Coronary artery (tissue), 2 donors: ENCODE measurements at regions not wholly inside any gene's neighbourhood (a gene's known extent, or its start where the extent isn't known, plus 50 kb on each side); places are given as distances from the start of the nearest gene placed in this dataset.

ENCODE experiments used
- DNase-seq: peaks from one replicate; pipeline ENCODE4 v3.0.0-alpha.2; 2017; ENCODE audit warnings: low spot score
- H3K27ac ChIP-seq, 2 donors: fragments of 200-600 bp; sonication (generic); one replicate each; pipeline ENCODE4 v1.5.1; 2016 to 2019
- H3K4me3 ChIP-seq: fragments of 200-600 bp; sonication (generic); 2 replicates; pipeline ENCODE4 v1.5.1; 2016; ENCODE audit warnings: mild to moderate bottlenecking, moderate library complexity
- TF ChIP-seq, protein P1 (sequence below): fragments of 200-600 bp; sonication (generic); IDR thresholded peaks from one replicate; pipeline ENCODE4 v1.5.1; 2019; ENCODE audit warnings: antibody characterized with exemption

DNA sequence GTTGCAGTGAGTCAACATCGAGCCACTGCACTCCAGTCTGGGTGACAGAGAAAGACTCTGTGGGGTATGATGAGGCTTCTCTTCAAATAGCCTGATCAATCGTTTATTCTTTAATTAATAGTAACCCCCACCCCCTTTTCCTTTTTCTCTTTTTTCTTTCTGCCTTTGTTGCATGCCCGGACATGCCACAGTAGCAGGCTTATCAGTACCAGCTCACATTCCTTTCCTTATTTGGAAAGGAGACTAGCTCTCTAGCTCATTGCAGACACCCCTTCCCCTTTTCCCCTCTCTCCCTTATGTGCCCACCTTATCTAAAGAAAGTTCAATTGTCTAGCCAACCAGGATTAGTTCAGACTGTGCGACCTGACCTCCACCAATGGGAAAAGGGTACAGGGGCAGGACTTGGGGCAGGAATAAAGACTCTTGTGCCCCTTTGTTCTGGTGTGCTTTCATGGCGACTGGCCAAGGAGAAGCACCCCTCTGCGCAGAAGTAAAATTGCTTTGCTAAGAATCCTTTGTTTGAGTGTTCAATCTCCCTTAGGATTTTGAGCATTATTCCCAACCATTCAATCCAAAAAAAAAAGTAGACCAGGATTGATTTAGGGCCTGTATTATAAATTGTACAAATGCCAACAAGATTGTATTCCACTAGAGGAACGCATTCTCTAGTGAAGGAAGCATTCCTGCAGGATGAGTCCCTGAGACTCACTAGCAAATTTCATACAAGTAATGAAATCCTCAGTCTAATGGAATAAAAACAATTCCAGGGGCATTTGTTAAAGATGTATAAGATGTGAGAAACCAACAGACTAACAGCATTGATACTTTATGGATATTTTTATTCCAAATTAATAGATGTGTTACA, 95.8 kb upstream of the SNRPN start:
- Histone ChIP-seq H3K27ac (peak overlapping the region; percentile 54 to 72), H3K4me3 (no peak overlapping the region)
- TF ChIP-seq, protein P1, sequence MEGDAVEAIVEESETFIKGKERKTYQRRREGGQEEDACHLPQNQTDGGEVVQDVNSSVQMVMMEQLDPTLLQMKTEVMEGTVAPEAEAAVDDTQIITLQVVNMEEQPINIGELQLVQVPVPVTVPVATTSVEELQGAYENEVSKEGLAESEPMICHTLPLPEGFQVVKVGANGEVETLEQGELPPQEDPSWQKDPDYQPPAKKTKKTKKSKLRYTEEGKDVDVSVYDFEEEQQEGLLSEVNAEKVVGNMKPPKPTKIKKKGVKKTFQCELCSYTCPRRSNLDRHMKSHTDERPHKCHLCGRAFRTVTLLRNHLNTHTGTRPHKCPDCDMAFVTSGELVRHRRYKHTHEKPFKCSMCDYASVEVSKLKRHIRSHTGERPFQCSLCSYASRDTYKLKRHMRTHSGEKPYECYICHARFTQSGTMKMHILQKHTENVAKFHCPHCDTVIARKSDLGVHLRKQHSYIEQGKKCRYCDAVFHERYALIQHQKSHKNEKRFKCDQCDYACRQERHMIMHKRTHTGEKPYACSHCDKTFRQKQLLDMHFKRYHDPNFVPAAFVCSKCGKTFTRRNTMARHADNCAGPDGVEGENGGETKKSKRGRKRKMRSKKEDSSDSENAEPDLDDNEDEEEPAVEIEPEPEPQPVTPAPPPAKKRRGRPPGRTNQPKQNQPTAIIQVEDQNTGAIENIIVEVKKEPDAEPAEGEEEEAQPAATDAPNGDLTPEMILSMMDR: no peak
- DNase-seq: no peak

DNA sequence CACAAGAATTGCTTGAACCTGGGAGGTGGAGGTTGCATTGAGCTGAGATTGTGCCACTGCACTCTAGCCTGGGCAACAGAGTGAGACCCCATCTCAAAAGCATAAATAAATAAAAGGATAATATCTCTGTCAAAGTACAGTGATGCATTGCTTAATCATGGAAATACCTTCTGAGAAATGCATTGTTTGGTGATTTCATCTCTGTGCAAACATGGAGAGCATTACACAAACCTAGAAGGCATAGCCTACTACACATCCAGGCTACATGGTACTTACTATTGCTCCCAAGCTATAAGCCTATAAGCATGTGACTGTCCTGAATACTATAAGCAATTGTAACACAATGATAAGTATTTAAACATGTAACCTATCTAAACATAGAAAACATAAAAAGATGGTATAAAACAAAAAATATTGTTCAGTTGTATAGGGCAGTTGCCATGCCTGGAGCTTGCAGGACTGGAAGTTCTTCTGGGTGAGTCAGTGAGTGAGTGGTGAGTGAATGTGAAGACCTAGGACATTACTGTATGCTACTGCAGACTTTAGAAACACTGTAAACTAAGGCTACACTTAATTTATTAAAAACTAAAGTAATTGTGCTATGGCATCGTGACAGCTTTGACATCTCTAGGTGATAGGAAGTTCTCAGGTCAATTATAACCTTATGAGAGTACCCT, 93.6 kb upstream of the SNRPN start:
- TF ChIP-seq, protein P1: no peak
- Histone ChIP-seq H3K27ac (no peak overlapping the region), H3K4me3 (no peak overlapping the region)
- no peak for DNase-seq

DNA sequence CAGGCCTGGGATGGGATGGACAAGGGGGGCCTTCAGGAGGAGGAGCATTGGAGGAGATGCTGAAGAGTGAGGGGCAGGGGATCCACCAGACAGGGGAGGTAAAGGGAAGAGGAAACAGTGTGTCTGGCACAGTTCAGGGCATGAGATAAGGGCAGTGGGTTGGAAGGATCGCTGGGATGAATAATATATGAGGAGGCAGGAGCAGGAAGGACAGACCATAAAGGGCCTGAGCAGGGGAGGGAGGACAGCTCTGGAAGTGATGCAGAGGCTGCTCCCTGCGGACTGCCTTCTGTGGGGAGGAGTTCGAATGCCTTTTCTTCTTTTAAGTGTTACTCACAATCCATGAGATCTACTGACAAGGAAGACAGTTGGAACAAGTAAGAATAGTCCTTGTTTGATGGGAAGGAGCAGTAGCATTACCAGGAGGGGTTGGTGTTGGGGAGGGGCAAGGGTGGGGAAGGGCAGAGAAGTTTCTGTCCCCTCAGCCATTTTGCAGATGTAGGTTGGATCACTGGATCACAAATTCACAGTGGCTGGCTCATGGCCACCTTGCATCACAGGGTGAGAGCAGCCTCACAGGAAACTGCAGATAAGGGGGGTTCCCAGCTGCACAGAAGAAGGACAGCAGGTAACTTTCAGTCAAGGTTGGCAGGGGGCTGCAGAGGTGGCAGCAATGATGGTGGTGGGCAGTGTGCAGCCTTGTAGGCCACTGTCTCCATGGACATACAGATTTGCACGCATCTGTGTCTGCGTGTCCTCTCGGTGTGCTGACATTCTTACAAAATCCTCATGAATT, 91.9 kb upstream of the SNRPN start:
- TF ChIP-seq, protein P1: no peak
- Histone ChIP-seq H3K27ac (peak overlapping the region in 1 of 2 donors; percentile 65), H3K4me3 (no peak overlapping the region)
- DNase-seq: no peak

- Histone ChIP-seq H3K27ac (no peak overlapping the region), H3K4me3 (no peak overlapping the region)
- TF ChIP-seq, protein P1: no peak
- no peak for DNase-seq
Observed at GRCh38 chr15:24865303-24865702, 89.5 kb upstream of the SNRPN start.

DNA sequence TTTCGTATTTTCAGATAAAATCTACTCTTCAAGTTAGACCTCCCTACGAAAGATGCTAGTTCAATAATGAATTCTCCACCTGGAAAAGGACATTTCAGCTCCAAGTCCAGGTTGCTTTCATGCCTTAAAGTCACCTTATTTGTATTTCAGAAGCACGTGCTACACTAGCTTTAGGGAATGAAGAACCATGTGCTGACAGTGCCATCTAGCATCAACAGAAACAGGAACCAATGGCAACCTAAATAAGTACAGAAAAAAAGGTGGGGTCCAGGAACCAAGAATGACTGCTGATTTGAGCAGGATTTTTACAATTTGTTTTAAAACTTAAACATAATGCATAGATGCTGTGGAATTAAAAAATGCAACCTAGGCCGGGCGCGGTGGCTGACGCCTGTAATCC, 77.6 kb upstream of the SNRPN start:
- Histone ChIP-seq H3K4me3 (no peak overlapping the region), H3K27ac (no peak overlapping the region)
- TF ChIP-seq, protein P1: no peak
- no peak for DNase-seq

- no peak for DNase-seq
- TF ChIP-seq, protein P1: no peak
- peak overlapping the region; percentile 63 for H3K4me3 ChIP-seq
- peak overlapping the region in 1 of 2 donors; percentile 53 for H3K27ac ChIP-seq
Observed at GRCh38 chr15:24878153-24878552, 76.6 kb upstream of the SNRPN start.
